GM19324 (cell line): ENCODE measurements at regions not wholly inside any gene's neighbourhood (a gene's known extent, or its start where the extent isn't known, plus 50 kb on each side); places are given as distances from the start of the nearest gene placed in this dataset.

Experiments used
- ATAC-seq: cut with Tn5 transposase; IDR thresholded peaks from one replicate; pipeline ENCODE4 v1.9.1; 2021; ENCODE audit warnings: mild to moderate bottlenecking, moderate library complexity; ENCODE audit not compliant: unreplicated experiment, low FRiP score

DNA sequence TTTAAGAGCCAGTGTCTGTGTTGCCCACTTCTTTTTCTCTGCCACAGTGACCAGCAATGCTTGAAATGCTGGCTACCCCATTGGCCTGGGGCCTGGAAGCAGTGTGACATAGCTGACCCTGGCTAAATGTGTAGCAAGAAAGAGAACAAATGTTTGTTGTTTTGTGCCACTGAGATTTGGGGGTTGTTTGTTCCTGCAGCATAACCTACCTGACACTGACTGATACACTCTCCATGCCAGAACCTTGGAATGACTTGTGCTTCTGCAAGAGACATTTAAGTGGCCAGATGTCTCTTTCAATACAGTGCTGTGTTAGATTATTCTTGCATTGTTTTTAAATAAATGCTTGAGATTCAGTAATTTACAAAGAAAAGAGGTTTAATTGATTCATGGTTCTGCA, 411.5 kb downstream of the TYW1 start:
- no peak for ATAC-seq

DNA sequence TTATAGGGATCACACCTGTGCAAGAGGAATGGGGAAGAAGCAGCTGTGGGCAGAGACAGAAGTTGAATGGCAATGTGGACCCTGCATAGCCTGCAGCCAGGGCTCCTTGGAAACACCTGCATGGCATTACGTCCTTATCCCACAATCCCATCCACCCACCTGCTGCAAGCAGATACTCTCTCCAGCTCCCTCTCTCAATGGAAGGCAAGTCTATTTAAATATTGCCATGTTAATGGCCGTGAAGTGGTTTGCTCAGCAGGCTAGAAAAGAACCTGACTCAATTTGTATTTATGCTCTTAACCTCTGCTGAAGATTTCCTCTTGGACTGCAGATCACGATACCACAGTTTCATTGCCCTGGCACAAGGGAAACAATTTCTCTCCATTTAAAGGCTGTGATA, 417.0 kb downstream of the TYW1 start:
- ATAC-seq = no peak

DNA sequence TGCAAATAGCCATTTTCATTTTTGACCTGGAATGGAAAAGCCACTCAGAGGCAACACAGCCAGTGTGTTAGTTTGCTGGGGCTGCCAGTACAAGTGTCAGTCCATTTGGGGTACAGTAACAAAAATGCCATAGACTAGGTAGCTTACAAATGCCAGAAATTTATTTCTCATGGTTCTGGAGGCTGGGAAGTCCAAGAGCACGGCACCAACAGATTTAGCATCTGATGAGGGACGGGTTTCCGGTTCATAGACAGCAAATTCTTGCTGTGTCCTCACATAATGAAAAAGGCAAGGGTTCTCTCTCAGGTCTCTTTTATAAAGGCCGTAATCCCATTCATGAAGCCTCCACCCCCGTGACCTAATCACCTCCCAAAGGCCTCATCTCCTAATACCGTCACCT, 418.2 kb downstream of the TYW1 start:
- no peak for ATAC-seq

GRCh38 chr7:67422601-67423000, 426.0 kb downstream of the TYW1 start:
- ATAC-seq = no peak

DNA sequence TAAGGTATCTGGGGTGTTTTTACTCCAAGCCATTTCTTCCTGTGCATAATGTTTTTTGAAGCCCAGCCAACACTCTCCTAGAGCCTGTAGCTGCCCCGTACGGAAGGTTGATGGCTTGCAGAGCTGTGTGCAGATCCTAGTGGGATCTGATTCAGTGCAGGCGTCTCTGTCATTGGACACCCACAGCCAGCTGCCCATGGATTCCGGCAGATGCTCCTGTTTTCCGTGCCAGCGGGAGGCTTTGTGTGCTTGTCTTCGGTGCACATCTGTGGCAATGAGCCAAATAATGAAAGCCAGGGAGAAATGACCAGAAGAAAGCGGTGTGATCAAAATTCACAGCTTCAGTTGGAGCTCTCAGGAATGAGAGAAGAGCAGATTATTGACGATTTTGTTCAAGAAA, 426.4 kb downstream of the TYW1 start:
- no peak for ATAC-seq

DNA sequence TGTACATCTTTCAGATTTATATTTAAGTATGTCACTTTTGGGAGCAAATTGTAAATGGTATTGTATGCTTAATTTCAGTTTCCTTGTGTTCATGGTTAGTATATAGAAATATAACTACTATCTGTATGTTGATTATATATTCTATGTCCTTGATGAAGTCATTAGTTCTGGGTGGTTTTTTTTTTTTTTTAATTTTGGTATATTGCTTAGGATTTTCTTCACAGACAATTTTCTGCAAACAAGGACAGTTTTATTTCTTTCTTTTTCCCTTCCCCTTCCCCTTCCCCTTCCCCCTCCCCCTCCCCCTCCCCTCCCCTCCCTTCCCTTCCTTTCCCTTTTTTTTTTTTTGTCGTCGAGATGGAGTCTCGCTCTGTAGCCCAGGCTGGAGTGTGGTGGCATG, 430.0 kb downstream of the TYW1 start:
- ATAC-seq = no peak

- ATAC-seq = no peak
These were observed 433.1 kb downstream of the TYW1 start for GRCh38 chr7:67429735-67430134.

- ATAC-seq = no peak
These were observed 436.1 kb downstream of the TYW1 start for GRCh38 chr7:67432536-67433234.

GRCh38 chr7:67435894-67436535, 439.4 kb downstream of the TYW1 start:
- ATAC-seq = no peak

GRCh38 chr7:67438198-67438882, 441.7 kb downstream of the TYW1 start:
- no peak for ATAC-seq

- ATAC-seq = no peak
These were observed 442.4 kb downstream of the TYW1 start for GRCh38 chr7:67438913-67439505.

GRCh38 chr7:67440321-67440720, 443.7 kb downstream of the TYW1 start:
- no peak for ATAC-seq

DNA sequence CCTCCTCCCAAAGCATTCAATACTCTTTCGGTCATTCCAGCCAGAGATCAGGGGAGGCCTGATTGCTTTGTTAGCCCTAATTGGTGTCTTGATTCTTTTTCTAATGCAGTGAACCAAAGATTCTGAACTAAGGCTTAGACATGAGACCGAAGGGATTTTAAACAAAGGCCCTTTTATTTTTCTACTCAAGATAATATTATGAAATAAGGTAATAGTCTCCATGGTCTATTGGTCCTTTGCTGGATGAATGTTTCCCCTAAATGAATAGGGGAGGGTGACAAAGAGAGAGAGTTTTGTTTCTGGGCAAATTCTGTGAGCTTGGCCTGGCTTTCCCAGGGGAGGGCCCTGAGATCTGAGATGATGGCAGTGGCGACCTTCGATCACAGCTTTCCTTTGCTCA, 449.1 kb downstream of the TYW1 start:
- ATAC-seq = no peak

- no peak for ATAC-seq
These were observed 450.7 kb downstream of the TYW1 start for GRCh38 chr7:67447297-67447696.

- ATAC-seq = no peak
These were observed 451.6 kb downstream of the TYW1 start for GRCh38 chr7:67448271-67448670.

GRCh38 chr7:67450171-67450570, 453.5 kb downstream of the TYW1 start:
- no peak for ATAC-seq

- no peak for ATAC-seq
These were observed 454.7 kb downstream of the TYW1 start for GRCh38 chr7:67451306-67451705.

GRCh38 chr7:67452516-67453026, 455.9 kb downstream of the TYW1 start:
- ATAC-seq = no peak

DNA sequence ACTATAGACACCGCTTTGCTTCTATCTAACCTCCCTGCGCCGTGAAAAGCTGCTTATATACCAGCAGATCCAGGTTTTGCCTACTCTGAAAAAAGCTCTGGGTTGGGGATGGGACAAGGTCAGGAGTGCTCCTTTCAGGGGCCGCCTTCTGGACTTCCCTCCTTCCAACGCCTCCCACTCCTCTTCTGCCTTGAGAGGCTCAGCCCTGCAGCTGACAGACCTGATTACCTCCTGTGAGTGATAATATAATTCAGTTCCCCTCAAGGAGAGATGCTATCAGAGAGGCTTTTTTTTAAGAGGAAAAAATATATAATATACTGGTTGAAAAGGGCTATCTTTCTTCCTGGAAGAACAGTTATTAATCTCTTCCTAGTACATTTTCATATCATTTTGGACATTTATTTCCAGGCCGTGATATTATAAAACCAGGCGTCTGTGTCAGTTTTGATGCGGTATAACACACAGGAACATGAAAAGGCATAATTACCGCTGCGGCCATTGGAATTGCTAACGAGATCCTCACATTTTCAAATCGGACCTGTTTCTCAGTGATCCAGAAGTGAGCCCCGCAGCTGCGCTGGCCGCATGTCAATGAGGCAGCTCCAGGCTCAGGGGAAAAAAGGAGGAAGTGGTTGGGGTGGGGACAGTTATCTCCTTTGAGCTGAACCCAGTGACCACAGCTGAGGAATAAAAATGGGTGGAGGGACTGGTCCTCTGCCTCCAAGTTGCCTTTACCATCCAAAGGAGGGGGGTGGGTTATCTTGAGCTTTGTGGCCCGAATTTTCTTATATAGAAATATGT, 457.1 kb downstream of the TYW1 start:
- ATAC-seq = no peak

DNA sequence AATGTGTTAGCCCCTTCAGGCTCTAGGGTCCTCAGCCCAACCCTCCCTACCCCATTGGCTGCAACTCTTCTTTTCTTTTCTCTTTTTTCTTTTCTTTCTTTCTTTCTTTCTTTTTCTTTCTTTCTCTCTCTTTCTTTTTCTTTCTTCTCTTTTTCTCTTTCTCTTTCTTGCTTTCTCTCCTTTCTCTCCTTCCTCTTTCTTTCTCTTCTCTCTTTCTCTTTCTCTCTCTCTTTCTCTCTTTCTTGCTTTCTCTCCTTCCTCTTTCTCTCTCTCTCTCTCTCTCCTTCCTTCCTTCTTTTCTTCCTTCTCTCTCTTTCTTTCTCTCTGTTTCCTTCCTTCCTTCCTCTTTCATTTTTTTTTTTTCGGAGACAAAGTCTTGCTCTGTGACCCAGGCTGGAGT, 458.9 kb downstream of the TYW1 start:
- ATAC-seq = no peak
